ENCODE measurements at regions not wholly inside any gene's neighbourhood (a gene's known extent, or its start where the extent isn't known, plus 50 kb on each side); places are given as distances from the start of the nearest gene placed in this dataset.

- DNase-seq (ENCODE audit: insufficient read length, low spot score) = no peak
- no peak for FAIRE-seq
Observed at GRCh38 chr3:18054625-18055024, 312.2 kb upstream of the TBC1D5 start.

GRCh38 chr3:18051306-18051705 lies 308.9 kb upstream of the TBC1D5 start:
- no peak for DNase-seq (ENCODE audit: insufficient read length, low spot score)
- FAIRE-seq = no peak

GRCh38 chr3:18049096-18049495 lies 306.7 kb upstream of the TBC1D5 start:
- DNase-seq (ENCODE audit: insufficient read length, low spot score) (no peak), FAIRE-seq (no peak)

GRCh38 chr3:18047052-18047451 lies 304.6 kb upstream of the TBC1D5 start:
- DNase-seq (ENCODE audit: insufficient read length, low spot score) = no peak
- FAIRE-seq = no peak

GRCh38 chr3:18046131-18046915 lies 303.9 kb upstream of the TBC1D5 start:
- no peak for DNase-seq (ENCODE audit: insufficient read length, low spot score)
- FAIRE-seq = no peak

GRCh38 chr3:18044971-18045880 lies 302.8 kb upstream of the TBC1D5 start:
- DNase-seq (ENCODE audit: insufficient read length, low spot score) (no peak), FAIRE-seq (no peak)

GRCh38 chr3:18044191-18044590 lies 301.8 kb upstream of the TBC1D5 start:
- no peak for DNase-seq (ENCODE audit: insufficient read length, low spot score)
- no peak for FAIRE-seq

- DNase-seq (ENCODE audit: insufficient read length, low spot score) = no peak
- no peak for FAIRE-seq
Observed at GRCh38 chr3:18036450-18036815, 294.0 kb upstream of the TBC1D5 start.

GRCh38 chr3:18035641-18036449 lies 293.4 kb upstream of the TBC1D5 start:
- FAIRE-seq = no peak

GRCh38 chr3:18033581-18034108 lies 291.2 kb upstream of the TBC1D5 start:
- FAIRE-seq = no peak

More at GRCh38 chr3:18035641-18036449, 293.4 kb upstream of the TBC1D5 start:
- DNase-seq (ENCODE audit: insufficient read length, low spot score) = no peak

GRCh38 chr3:18030371-18030870 lies 288.0 kb upstream of the TBC1D5 start:
- no peak for DNase-seq (ENCODE audit: insufficient read length, low spot score)
- no peak for FAIRE-seq

More at GRCh38 chr3:18033581-18034108, 291.2 kb upstream of the TBC1D5 start:
- DNase-seq (ENCODE audit: insufficient read length, low spot score) = no peak

GRCh38 chr3:18027161-18027939 lies 284.9 kb upstream of the TBC1D5 start:
- no peak for DNase-seq (ENCODE audit: insufficient read length, low spot score)
- FAIRE-seq = no peak

GRCh38 chr3:18024715-18025114 lies 282.3 kb upstream of the TBC1D5 start:
- FAIRE-seq (no peak), DNase-seq (ENCODE audit: insufficient read length, low spot score) (no peak)

- DNase-seq (ENCODE audit: insufficient read length, low spot score) (no peak), FAIRE-seq (no peak)
Observed at GRCh38 chr3:18019161-18019495, 276.7 kb upstream of the TBC1D5 start.

- DNase-seq (ENCODE audit: insufficient read length, low spot score) (no peak), FAIRE-seq (no peak)
Observed at GRCh38 chr3:18018491-18019160, 276.2 kb upstream of the TBC1D5 start.

- FAIRE-seq (no peak), DNase-seq (ENCODE audit: insufficient read length, low spot score) (no peak)
Observed at GRCh38 chr3:18016366-18016765, 273.9 kb upstream of the TBC1D5 start.

- FAIRE-seq (no peak), DNase-seq (ENCODE audit: insufficient read length, low spot score) (no peak)
Observed at GRCh38 chr3:18012933-18013332, 270.5 kb upstream of the TBC1D5 start.

GRCh38 chr3:18012436-18012835 lies 270.0 kb upstream of the TBC1D5 start:
- DNase-seq (ENCODE audit: insufficient read length, low spot score) (no peak), FAIRE-seq (no peak)

GRCh38 chr3:18011387-18011786 lies 269.0 kb upstream of the TBC1D5 start:
- DNase-seq (ENCODE audit: insufficient read length, low spot score) (no peak), FAIRE-seq (no peak)
